GM19035 (cell line): ENCODE measurements at regions not wholly inside any gene's neighbourhood (a gene's known extent, or its start where the extent isn't known, plus 50 kb on each side); places are given as distances from the start of the nearest gene placed in this dataset.

Source experiments
- ATAC-seq: cut with Tn5 transposase; IDR thresholded peaks from one replicate; pipeline ENCODE4 v1.9.1; 2021; ENCODE audit not compliant: unreplicated experiment

GRCh38 chr2:51624995-51625394, 593.1 kb upstream of the NRXN1 start:
- no peak for ATAC-seq

GRCh38 chr2:51620796-51621195, 588.9 kb upstream of the NRXN1 start:
- no peak for ATAC-seq

DNA sequence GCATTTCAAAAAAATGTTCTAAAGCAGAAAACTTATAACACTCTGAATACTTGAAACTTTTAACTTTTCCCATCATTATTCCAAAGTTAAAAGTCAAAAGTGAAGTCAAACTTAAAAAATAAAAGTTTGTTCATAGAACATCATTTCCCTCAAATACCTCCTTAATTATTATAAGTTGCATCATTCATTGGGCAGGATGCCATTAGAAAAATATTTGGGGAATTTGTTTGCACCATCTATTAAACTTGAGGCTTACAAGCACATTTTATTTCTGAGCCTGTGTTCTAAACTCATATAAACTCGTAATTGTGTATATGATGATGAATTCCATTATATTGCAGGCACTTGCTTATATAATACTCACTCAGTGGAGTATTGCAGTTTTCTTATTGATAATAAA, 588.0 kb upstream of the NRXN1 start:
- no peak for ATAC-seq

GRCh38 chr2:51612387-51612786, 580.5 kb upstream of the NRXN1 start:
- ATAC-seq: no peak

- no peak for ATAC-seq
Observed at GRCh38 chr2:51601706-51602105, 569.8 kb upstream of the NRXN1 start.

- ATAC-seq: no peak
Observed at GRCh38 chr2:51597086-51597485, 565.2 kb upstream of the NRXN1 start.

- ATAC-seq: no peak
Observed at GRCh38 chr2:51595836-51596235, 563.9 kb upstream of the NRXN1 start.

- ATAC-seq: no peak
Observed at GRCh38 chr2:51581636-51582267, 549.8 kb upstream of the NRXN1 start.

GRCh38 chr2:51579412-51579811, 547.5 kb upstream of the NRXN1 start:
- no peak for ATAC-seq

DNA sequence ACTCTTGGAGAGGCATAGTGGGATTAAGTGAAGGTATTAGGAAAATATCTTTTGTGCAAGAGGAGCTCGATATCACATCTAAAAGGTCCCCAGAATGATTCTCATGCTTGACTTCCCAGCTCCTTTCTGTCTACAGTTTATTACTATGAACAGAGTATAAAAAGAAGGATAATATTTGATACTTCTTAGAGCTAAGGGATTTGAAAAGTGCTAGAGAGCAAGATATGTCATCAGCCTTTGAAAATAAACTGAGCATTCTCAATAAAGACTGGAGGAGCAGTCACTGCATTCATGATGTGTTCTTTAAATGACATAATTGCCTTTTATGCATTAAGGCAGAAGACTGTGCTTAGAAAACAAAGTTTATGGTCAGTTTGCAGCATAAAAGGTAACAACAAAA, 543.2 kb upstream of the NRXN1 start:
- no peak for ATAC-seq

DNA sequence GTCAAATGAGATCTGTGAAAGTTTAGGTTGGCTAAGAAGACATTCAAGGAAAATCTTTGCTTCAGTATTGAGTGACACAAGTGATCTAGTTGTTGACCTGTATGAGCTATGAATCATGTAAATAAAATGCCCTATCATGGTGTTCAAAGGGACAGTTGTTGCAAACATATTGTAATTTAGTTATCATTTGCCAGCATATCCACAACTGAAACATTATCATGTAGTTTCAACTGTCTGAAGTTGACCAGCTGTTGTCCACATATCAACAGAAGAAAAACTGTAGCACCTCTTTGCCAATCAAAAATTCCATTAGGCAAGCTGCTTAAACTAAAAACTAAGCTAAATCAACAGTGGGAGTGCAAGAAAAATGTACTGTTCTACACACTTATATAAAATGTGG, 527.1 kb upstream of the NRXN1 start:
- no peak for ATAC-seq

GRCh38 chr2:51553476-51553875, 521.5 kb upstream of the NRXN1 start:
- ATAC-seq: no peak

DNA sequence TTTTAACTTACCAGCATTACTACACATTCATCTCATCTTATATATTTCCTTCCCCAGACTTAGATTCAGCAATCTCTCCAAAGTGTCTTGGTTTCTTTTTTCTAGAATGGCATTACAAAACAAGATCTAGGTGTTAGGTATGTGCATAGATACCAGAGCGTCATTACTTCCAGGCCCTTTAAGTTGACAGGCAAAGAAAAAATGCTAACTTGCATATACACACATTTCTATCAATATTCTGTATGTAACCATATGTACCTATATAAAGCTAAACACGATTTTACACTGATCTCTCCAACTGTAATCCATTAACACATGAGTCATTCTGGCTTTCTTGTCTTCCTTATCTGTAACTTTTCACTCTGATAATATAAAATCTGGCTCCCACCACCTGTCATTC, 503.8 kb upstream of the NRXN1 start:
- ATAC-seq: no peak

GRCh38 chr2:51534166-51534565, 502.2 kb upstream of the NRXN1 start:
- no peak for ATAC-seq

DNA sequence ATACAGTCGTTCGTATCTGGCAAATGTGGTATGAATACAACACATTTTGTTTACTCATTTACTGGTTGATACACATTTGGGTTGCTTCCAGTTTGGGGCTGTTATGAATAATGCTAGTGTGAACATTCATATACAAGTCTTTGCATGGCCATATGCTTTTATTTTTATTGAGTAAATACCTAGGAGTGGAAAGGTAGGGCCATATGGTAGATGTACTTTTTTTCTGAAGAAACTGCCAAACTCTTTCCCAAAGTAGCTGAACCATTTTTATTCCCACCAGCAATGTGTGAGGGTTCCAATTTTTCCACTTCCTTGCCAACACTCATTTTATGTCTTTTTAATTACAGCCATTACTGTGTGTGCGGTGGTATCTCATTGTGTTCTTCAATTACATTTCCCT, 496.2 kb upstream of the NRXN1 start:
- no peak for ATAC-seq

- ATAC-seq: no peak
Observed at GRCh38 chr2:51526766-51527165, 494.8 kb upstream of the NRXN1 start.

DNA sequence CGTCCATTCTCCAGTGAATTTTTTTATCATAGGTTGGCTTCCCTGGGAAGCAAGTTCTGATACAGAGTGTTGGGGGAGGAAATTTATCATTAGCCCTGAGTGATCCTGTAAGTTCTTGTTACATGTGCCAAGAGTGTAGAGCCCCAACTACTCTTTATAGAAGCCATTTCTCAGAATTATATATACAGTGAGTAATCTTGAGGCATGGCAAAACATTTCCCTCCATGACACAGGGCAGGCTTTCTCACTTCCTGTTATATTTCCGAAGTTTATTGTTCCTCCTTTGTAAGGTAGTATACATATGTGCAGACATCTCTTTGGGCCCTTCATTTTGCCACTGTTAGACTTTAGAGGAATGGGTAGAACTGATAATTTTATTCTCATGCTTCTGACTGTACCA, 484.7 kb upstream of the NRXN1 start:
- no peak for ATAC-seq

GRCh38 chr2:51511002-51511401, 479.1 kb upstream of the NRXN1 start:
- ATAC-seq: peak; percentile 69

- no peak for ATAC-seq
Observed at GRCh38 chr2:51510303-51510702, 478.4 kb upstream of the NRXN1 start.

- no peak for ATAC-seq
Observed at GRCh38 chr2:51505533-51505932, 473.6 kb upstream of the NRXN1 start.

DNA sequence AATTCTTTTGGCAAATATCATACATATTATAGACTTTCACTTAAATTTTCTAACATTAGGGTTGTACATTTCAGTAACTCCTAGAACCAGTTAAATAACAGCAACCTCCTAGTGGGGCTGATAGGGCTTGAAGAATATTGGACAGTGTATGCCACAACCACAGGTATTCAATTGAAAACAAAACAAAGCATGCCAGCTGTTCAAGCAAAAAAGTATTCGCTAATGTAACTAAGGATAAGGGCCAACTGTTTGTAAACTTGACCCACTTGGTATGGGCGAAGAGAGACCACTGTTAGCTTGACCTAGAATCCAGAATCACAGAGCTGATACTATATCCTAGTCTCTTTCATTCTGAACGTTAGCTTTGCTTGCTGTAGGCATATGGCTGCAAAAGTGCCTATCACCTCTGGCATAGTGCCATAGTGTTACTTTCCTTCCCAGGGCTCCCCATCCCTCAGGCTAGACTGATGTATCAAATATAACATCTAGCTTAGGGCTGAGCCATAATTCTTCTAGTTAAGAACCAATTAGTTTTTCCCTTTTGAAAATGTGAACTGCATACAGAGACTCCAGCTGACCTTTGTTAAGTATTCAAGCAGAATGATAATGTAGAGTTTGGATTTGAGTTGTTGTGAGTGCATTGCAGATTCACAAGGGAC, 458.8 kb upstream of the NRXN1 start:
- no peak for ATAC-seq

GRCh38 chr2:51484605-51485004, 452.7 kb upstream of the NRXN1 start:
- ATAC-seq: no peak

DNA sequence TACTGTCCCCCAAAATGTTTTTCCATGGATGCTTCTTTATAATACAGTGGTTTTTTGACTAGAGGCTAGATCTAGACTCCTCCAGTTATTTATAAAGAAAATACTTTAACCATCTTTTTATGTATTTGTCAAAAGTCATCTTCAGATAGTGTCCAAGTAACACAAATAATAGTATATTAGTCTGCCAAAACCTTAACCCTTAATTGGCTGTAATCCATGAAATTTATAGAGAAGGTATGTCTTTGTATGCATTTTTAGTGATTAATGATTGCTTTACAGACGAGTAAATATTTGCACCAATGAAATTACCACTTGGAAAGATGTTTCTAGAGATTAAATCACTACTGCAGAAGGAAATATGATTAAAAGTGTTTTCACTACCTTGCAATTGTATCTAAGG, 451.8 kb upstream of the NRXN1 start:
- ATAC-seq: no peak
